Skin of body (tissue), 1 donor: ENCODE measurements at regions not wholly inside any gene's neighbourhood (a gene's known extent, or its start where the extent isn't known, plus 50 kb on each side); places are given as distances from the start of the nearest gene placed in this dataset.
"Not testable (repeated sequence)": the region's sequence is repeated elsewhere in the genome, so short reads cannot be mapped to it uniquely, and the experiment has no call there.

Experiments used
- DNase-seq: peaks from one replicate; lab custom pipeline; 2025; lab: John Stamatoyannopoulos, UW

DNA sequence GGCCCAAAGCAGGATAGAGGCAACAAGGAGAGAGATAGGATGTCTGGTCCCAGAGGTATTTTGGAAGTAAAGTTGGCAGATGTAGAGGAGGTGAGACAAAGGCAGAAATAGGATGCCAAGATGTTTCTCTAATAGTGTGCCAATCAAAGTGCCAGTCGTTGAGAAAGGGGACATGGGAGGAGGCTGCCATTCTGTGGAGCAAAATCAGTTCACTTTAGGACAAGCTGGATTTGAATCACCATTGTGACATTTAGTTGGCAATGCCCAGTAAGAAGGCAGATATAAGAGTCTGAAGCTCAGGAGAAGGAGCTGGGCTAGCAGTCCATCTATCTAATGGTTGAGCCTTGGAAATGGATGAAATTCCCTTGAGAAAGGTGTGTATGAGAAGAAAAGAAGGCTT, 53.8 kb downstream of the ADRB2 start:
- DNase-seq, result no peak

- DNase-seq, result no peak
Measured at GRCh38 chr5:148880696-148881095, 54.3 kb downstream of the ADRB2 start.

GRCh38 chr5:148882332-148882731, 55.9 kb downstream of the ADRB2 start:
- DNase-seq, result no peak

DNA sequence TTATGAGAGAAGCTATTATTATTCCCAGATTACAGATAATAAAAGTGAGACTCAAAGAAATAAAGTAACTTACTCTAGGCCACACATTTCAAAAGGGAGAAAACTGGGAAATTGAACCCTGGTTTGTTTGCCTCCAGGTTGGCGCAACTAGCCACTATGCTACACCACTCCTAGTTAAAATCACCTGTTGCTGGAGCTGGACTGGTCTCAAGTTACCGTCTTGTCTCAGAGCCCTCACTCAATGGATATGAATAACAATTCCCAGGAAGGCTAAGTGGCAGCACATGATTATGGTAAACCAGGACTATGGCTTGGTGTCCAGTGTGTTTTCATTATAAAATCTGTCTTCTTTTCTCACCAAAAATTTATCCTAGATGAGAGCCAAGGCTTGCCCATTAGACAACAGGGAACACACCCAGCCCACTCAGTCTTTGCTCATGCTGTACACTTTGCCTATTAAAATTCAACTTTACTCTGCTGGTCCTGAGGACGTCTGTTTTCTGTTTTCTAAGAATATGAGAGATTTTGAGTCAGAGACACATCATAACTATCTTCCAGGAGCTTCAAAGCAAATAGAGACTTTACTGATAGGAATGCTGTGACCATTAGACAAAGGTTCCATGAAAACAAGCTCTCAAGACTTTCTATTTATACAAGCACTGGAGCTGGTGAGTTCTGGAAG, 58.1 kb downstream of the ADRB2 start:
- no peak for DNase-seq

DNA sequence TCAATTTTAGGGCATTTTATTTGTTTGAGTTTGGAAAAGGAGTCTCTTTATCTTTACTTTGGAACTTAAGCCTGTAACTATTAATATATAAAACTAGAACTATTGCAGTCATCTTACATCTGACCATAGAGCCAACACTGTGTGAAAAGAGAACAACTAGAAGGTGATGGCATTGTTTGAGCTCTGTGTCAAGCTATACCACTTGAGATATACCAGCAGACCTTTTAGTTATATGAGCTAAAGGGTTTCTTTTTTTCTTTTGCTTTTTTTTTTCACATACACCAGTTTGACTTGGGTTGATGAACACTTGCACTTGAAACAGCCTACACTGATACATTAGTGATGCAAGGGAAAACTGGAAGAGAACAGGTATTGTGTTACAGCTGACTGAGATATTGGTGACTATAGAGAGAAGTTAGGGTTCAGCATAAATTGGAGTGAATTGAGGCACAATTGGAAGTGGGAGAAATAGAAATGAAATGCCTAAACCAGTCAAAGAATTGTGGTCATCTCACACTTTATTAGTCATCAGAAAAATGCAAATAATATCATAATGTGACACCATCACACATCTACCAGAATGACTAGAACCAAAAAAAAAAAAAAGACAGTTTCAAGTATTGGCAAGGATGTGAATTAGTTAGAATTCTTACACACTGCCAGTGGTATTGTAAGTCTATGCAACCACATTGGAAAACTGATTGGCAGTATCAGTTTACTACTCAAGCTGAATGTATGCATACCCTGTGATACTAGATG, 60.9 kb downstream of the ADRB2 start:
- DNase-seq, result no peak

DNA sequence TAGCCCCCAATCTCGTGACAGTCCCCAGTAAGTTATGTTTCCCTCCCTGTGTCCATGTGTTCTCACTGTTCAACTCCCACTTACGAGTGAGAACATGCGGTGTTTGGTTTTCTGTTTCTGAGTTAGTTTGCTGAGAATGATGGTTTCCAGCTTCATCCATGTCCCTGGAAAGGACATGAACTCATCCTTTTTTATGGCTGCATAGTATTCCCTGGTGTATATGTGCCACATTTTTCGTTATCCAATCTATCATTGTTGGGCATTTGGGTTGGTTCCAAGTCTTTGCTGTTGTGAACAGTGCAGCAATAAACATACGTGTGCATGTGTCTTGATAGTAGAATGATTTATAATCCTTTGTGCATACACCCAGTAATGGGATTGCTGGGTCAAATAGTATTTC, 63.5 kb downstream of the ADRB2 start:
- not testable (repeated sequence) for DNase-seq

DNA sequence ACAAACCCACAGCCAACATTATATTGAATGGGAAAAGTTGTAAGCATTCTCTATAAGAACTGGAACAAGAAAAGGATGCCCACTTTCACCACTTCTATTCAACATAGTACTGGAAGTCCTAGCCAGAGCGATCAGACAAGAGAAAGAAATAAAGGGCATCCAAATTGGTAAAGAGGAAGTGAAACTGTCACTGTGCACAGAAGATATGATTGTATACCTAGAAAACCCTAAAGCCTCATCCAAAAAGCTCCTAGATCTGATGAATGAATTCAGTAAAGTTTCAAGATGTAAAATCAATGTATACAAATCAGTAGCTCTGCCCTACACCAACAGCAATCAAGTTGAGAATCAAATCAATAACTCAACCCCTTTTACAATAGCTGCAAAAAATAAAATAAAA, 69.0 kb downstream of the ADRB2 start:
- not testable (repeated sequence) for DNase-seq

DNA sequence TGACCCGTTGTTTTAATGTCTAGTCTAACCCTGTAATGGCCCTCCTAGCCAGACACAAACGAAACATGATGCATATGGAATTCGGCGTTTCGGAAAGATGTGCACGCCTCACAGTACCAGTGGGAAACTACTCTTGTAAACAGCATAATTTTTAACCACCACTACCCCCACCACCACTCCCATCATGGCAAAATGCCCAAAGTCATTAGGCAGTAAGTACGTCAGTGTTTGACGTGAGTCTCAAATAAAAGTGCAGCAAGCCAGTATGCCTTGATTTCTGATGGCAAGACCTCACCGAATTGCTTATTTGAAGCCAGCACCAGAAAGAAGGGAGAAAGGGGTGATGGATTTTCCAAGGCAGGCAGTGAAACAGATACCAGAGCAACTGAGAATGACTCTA, 71.4 kb downstream of the ADRB2 start:
- DNase-seq, result no peak

GRCh38 chr5:148898413-148899075, 72.1 kb downstream of the ADRB2 start:
- DNase-seq, result no peak

DNA sequence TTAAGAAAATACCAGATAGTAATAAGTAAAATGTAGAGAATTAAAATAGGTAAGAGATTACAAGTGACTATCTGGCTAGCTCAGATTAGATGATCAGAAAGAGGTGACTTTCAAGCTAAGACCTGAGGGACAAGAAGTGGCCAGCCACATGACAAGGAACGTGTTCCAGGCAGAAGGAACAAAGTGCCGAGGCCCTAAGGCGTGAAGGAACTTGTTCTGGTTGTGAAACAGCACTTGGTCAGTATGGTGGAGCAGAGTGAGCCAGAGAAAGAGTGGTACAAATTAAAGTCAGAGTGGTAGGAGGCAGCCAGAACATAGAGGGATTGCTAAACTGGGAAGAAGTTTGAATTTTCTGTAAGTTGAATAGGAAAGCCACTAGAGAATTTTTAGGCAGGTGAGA, 73.6 kb downstream of the ADRB2 start:
- no peak for DNase-seq

DNA sequence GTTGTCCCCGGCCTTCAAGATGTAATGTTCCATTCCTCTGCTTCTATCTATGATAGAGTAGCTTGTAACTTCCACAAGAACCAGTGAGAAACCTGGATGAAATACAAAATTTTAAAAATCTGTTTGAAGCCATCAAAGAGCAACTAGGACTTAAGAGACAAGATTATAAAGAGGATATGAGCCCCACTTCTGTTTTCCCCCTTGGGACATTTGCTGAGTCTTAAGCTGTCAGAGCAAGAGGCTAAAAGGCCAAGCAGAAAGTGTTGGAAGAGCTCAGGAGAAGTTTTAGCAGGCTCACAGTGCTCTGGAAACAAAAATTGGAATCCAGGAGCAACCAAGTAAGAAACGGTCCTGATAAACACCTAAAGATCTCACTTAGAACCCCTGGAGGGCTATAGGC, 76.1 kb downstream of the ADRB2 start:
- no peak for DNase-seq

DNA sequence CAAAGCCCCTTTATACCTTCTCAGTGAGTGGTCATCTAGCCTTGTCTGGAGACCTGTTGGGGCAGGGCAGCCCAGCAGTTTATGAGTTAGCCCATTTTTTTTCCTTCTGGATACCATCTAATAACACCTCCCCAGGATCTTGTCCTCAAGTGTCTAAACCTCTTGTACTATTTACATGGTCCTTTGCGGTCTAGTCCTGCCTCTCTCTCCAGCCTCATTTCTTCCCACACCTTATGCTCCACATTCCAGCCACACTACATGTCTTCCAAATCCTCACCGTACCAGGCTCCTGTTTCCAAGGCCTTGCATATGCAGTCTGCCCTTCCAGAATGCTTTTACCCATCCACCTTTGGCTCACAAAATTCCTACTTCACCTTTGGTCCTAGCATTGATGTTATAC, 77.2 kb downstream of the ADRB2 start:
- no peak for DNase-seq

DNA sequence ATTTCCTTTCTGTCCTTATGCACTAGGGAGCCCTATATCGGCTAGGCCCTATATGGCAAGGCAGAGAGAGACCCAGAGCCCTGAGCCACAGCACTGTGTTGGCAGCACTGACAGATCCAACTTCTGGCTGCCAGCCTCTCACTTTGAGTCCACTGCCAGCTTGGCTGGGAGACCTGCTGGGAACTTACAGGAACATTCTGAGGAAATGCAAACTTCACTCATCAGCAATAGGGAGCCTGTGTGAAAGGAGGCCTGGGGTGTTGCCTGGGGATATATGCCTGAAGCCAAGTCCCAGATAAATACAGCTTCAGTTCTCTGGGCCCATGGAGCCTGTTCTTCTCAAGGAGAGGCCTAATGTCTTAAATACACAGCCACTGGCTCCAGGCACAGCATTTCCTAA, 78.0 kb downstream of the ADRB2 start:
- DNase-seq, result no peak

- no peak for DNase-seq
Measured at GRCh38 chr5:148905541-148905940, 79.1 kb downstream of the ADRB2 start.

DNA sequence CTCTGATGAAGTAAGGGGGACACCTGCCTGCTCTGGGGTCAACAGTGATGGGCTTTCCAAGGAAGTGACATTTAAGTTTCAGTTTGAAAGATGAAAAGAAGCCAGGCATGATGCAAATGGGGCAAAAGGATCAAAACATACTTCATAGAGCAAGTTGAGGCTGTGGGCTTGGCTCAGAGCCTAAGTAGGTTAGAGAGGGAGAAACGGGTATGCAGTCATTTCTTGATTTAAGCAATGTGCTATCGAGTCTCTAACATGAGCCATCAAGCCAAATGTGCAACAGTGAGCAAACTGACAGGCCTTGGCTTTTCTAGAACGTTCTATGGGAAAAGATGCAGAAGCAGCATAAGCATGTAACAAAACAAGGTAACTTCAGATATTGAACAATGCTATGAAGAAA, 80.6 kb downstream of the ADRB2 start:
- DNase-seq, result no peak

- no peak for DNase-seq
Measured at GRCh38 chr5:148909040-148909439, 82.6 kb downstream of the ADRB2 start.

DNA sequence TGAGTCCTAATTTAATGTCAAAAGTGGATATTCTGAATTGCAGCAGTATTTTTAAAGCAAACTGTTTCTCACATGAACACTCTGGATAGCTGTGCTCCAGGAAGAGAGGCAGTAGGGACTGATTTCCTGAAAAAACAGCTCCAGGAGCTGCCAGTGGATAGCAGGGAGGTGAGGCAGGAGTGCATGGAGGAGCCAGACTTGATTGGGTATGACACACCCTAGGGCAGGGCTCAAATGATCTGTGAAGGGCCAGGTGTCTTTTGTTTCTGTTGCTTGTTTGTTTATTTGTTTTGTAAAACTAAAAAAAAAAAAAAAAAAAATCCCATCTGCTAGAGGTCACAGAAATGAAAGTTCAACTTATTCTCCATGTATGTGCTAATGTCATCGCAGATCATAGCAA, 83.4 kb downstream of the ADRB2 start:
- DNase-seq, result no peak

DNA sequence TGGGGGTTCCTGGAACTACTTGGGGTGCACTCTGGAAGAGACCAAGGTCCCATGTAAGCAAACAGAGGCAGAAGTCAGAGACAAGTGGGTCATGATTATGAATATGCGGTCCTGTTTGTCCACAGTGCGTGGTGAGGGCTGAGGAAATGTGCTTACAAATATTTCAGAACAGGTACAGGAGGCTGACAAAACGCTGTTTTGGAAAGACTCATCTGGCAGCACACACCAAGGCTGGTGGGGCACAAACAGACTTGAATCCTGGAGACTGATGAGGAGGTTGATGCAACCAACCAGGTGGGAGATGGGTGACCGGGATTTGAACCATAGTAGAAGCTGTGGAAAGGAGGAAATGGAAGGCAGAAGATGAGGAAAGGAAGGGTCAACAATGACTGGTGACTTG, 83.8 kb downstream of the ADRB2 start:
- no peak for DNase-seq

DNA sequence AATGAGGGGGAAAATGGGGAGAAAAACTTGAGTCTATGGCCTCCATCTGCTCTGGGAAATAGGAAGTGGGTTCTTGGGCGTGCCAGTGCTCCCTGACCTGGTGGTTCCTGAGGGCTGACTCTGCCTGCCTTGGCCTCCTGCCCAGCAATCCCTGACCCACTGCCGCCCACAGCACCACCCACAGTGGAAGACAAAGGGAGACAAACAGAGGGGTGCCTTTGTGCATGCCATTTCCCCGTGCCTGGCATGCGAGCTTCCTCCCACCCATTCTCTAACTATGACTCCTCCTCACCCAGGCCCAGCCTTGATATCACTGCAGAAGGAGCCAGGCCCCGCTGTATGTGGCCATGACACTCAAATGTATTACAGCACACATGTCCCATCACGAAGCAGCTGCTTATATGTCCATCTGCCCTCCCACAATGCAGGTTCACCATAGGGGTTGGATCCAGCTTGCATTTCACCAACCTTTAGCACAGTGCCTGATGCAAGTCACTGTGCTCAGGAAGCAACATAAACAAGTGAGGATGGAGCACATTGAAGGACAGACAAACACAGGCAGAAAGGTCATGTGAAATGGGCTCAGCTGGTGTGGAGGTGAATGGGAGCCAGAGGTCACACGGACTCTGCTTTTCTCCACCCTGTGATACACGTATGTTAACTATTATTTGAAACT, 84.4 kb downstream of the ADRB2 start:
- DNase-seq, result no peak

DNA sequence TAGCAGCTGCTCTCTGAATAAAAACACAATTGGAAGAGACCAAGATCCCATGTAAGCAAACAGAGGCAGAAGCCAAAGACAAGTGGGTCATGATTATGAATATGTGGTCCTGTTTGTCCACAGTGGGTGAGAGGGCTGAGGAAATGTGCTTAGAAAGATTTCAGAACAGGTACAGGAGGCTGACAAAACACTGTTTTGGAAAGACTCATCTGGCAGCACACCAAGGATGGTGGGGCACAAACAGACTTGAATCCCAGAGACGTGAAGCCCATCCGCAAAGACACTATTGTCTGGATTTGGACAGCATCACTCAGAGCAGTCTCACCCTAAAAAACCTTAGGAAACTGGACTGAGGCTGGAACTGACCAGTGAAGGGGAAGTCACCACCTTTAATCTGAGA, 85.0 kb downstream of the ADRB2 start:
- no peak for DNase-seq

DNA sequence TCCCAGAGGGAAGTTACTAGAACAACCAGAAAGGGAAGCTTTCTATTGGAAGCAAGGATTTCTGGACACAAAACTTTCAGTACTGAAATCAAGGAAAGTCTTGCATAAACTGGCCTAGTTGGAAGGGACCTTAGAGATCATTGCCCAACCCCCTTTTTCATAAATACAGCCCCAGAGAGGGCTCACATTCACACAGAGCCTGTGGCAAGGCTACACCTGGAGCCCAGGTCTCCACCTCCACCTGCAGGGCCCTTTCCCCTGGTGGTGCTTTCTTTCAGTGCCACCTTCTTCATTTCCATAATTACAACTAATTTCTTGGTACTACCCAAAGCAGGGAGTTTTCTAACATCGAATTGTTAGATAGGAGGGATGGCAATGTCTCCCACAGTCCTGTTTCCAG, 85.7 kb downstream of the ADRB2 start:
- DNase-seq, result no peak

DNA sequence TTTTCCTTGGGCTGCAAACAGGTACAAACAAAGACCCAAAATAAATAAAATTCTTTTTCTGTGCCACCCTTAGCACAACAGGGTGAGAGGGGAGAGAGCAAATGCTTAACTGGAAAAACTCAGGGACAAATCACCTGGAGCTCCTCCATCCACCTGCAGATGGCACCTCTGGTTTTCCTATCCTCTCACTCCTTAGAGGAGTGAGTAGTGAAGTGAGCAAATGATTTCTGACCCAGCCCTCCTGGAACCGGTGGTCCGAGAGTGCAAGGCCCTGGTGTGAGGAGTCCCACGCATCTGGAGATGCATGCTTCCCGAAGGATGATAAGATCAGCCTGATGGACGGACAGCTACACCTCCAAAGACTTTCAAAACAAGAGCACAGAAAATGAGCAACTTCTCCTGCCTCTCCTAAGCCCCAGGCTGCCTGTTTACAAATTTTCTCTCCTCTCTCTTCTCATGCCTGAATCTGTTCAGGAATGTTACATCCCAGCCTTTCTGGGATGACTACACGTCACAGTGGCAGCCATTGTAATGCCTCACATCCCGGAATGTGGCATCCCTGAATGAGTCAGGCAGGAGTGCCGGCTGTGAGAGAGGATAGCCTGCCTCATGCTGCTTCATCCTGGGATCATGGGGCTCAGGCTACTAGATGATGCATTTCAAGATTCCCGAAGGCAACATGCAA, 86.4 kb downstream of the ADRB2 start:
- DNase-seq, result peak; percentile 25
